Hematopoietic multipotent progenitor cell treated with erythropoietin and hydrocortisone succinate and interleukin-3 and kit ligand, for 4 days (in vitro differentiated cells): ENCODE measurements at regions not wholly inside any gene's neighbourhood (a gene's known extent, or its start where the extent isn't known, plus 50 kb on each side); places are given as distances from the start of the nearest gene placed in this dataset.

Experiments used
- DNase-seq: peaks from one replicate; pipeline ENCODE4 v3.0.0-alpha.2; 2015

- no peak for DNase-seq
Observed at GRCh38 chr3:103075282-103075681, 640.5 kb downstream of the ZPLD1 start.

- no peak for DNase-seq
Observed at GRCh38 chr3:103077910-103078309, 643.1 kb downstream of the ZPLD1 start.

GRCh38 chr3:103082501-103082900, 647.7 kb downstream of the ZPLD1 start:
- no peak for DNase-seq

GRCh38 chr3:103083848-103084631, 649.2 kb downstream of the ZPLD1 start:
- no peak for DNase-seq

- DNase-seq: no peak
Observed at GRCh38 chr3:103085465-103085864, 650.6 kb downstream of the ZPLD1 start.

GRCh38 chr3:103089758-103090157, 654.9 kb downstream of the ZPLD1 start:
- DNase-seq: no peak

GRCh38 chr3:103105206-103105605, 670.4 kb downstream of the ZPLD1 start:
- DNase-seq: no peak

- no peak for DNase-seq
Observed at GRCh38 chr3:103112273-103112672, 677.5 kb downstream of the ZPLD1 start.

GRCh38 chr3:103126115-103126514, 691.3 kb downstream of the ZPLD1 start:
- no peak for DNase-seq

- no peak for DNase-seq
Observed at GRCh38 chr3:103127098-103127630, 692.3 kb downstream of the ZPLD1 start.

- DNase-seq: no peak
Observed at GRCh38 chr3:103127737-103128136, 692.9 kb downstream of the ZPLD1 start.

GRCh38 chr3:103134023-103134724, 699.4 kb downstream of the ZPLD1 start:
- DNase-seq: no peak

GRCh38 chr3:103136621-103137020, 701.8 kb downstream of the ZPLD1 start:
- DNase-seq: peak; percentile 10

GRCh38 chr3:103137830-103138229, 703.0 kb downstream of the ZPLD1 start:
- DNase-seq: no peak

GRCh38 chr3:103158183-103158582, 723.4 kb downstream of the ZPLD1 start:
- no peak for DNase-seq

GRCh38 chr3:103166890-103167289, 732.1 kb downstream of the ZPLD1 start:
- DNase-seq: no peak

GRCh38 chr3:103167850-103168249, 733.0 kb downstream of the ZPLD1 start:
- no peak for DNase-seq

GRCh38 chr3:103169289-103169688, 734.5 kb downstream of the ZPLD1 start:
- peak; percentile 27 for DNase-seq

- DNase-seq: no peak
Observed at GRCh38 chr3:103170651-103171050, 735.8 kb downstream of the ZPLD1 start.

- no peak for DNase-seq
Observed at GRCh38 chr3:103173940-103174339, 739.1 kb downstream of the ZPLD1 start.

- no peak for DNase-seq
Observed at GRCh38 chr3:103181160-103181559, 746.3 kb downstream of the ZPLD1 start.

GRCh38 chr3:103184772-103185171, 750.0 kb downstream of the ZPLD1 start:
- no peak for DNase-seq

- no peak for DNase-seq
Observed at GRCh38 chr3:103189941-103190340, 755.1 kb downstream of the ZPLD1 start.

- DNase-seq: no peak
Observed at GRCh38 chr3:103195216-103195615, 760.4 kb downstream of the ZPLD1 start.
